DMS79 (cell line): ENCODE measurements at regions not wholly inside any gene's neighbourhood (a gene's known extent, or its start where the extent isn't known, plus 50 kb on each side); places are given as distances from the start of the nearest gene placed in this dataset.
"Not testable (repeated sequence)": the region's sequence is repeated elsewhere in the genome, so short reads cannot be mapped to it uniquely, and the experiment has no call there.

Source experiments
- DNase-seq: peaks from one replicate; lab custom pipeline; 2025; lab: John Stamatoyannopoulos, UW

- DNase-seq = no peak
Observed at GRCh38 chr11:71182791-71183677, 69.3 kb downstream of the SHANK2 start.

GRCh38 chr11:71181566-71181965, 70.8 kb downstream of the SHANK2 start:
- no peak for DNase-seq

- no peak for DNase-seq
Observed at GRCh38 chr11:71180694-71181470, 71.5 kb downstream of the SHANK2 start.

DNA sequence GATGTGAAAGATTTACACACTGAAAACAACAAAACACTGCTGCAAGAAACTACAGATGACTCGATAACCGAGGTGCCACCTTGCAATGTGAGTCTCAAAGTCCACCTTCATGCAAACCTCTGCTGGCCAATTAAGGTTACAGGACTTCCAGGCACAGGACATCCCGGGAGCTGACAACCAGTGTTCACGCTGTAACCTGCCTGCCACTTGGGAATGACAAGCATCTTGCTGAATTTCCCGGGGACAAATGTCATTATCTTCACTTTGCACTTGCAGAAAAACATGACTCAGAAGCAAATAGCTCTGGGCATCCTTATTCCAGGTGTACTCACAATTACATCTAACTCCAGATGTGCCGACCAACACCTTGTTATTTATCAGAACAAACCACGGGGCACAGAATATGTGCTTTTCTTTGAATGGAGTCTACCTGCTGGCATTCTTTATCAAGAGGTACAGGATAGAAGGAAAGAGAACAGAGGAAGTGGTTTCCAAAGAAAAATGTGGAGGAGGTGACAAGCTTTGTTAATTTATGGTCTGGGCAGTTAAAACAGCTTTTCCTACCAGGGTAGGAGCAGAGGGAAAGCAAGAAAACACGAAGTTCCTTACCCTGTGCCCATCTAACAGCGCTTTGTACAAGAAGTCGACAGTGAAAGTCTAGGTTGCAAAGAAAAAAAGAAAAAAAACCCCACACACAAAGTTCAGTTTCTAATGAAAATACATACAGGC, 72.3 kb downstream of the SHANK2 start:
- DNase-seq = no peak

GRCh38 chr11:71178076-71178475, 74.3 kb downstream of the SHANK2 start:
- DNase-seq = no peak

- no peak for DNase-seq
Observed at GRCh38 chr11:71176812-71177211, 75.6 kb downstream of the SHANK2 start.

GRCh38 chr11:71173709-71174108, 78.7 kb downstream of the SHANK2 start:
- no peak for DNase-seq

- no peak for DNase-seq
Observed at GRCh38 chr11:71172680-71173079, 79.7 kb downstream of the SHANK2 start.

- no peak for DNase-seq
Observed at GRCh38 chr11:71171576-71171975, 80.8 kb downstream of the SHANK2 start.

DNA sequence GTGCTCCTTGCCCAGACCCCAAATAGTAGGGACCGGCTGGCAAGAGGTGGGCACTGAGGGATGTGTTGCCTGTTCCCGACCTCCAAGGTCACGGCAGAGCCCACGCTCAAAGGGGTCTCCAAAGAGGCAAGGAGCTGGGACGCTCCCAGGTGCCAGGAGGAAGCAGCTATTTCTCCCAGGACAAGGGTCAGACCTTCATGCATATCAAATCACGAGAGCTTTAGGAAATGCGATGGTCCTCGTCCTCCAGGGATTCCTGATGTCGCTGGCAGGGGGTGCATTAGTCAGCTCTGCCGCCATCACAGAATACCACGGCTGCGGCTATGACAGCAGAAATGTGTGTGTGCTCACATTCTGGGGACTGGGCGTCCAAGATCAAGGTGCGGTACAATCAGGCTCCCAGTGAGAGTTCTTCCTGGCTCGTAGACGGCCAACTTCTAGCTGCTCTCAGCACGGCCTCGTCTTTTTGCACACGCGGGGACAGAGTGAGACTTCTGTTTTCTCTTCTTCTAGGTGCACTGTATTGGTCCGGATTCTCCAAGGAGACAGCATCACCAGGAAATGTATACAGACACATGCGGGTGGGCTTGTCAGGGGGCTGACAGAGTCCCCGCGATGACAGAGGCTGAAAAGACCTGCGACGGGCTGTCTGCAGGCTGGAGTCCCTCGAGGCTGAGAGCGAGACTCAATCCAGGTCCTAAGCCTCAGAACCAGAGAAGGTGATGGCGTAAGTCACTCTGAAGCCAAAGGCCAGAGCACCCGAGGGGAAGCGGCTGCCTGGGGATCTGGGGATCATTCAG, 81.6 kb downstream of the SHANK2 start:
- no peak for DNase-seq

DNA sequence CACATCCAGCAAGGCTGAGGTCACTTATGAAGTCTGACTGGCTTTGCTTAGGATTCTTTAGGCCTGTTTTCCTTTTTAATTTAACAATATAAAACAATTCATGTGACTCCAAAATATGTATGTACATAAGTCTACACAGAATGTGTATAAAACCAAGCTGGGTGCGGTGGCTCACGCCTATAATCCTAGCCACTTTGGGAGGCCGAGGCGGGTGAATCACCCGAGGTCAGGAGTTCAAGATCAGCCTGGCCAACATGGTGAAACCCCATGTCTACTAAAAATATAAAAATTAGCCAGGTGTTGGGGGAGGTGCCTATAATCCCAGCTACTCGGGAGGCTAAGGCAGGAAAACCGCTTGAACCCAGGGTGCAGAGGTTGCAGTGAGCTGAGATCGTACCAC, 83.1 kb downstream of the SHANK2 start:
- DNase-seq = no peak

DNA sequence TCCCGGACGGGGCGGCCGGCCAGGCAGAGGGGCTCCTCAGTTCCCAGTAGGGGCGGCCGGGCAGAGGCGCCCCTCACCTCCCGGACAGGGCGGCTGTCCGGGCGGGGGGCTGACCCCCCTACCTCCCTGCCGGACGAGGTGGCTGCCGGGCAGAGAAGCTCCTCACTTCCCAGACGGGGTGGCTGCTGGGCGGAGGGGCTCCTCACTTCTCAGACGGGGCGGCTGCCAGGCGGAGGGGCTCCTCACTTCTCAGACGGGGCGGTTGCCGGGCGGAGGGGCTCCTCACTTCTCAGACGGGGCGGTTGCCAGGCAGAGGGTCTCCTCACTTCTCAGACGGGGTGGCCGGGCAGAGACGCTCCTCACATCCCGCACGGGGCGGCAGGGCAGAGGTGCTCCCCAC, 84.6 kb downstream of the SHANK2 start:
- DNase-seq = not testable (repeated sequence)

GRCh38 chr11:71165771-71166170, 86.6 kb downstream of the SHANK2 start:
- DNase-seq = no peak

DNA sequence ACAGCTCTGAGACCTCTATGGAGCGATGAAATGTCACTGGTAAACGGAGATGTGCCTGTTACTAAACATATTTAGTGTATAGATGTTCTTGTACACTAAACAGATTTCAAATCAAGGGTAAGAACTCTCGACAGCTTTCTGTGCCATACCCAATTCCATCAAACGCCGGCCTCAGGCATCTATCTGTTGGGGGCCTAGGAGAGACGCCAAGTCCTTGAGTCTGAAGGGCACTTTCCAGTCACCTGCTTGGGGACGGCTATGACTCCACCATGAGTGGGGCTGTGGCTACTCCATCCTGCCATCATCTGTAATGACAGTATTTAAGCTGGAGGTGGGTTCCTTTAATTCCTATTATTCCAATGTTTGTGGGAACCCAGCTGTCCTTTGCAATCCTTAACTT, 87.8 kb downstream of the SHANK2 start:
- peak; percentile 43 for DNase-seq

- no peak for DNase-seq
Observed at GRCh38 chr11:71164186-71164585, 88.2 kb downstream of the SHANK2 start.

- no peak for DNase-seq
Observed at GRCh38 chr11:71163371-71163770, 89.0 kb downstream of the SHANK2 start.

- no peak for DNase-seq
Observed at GRCh38 chr11:71158936-71159335, 93.4 kb downstream of the SHANK2 start.

- not testable (repeated sequence) for DNase-seq
Observed at GRCh38 chr11:71157676-71158075, 94.7 kb downstream of the SHANK2 start.

DNA sequence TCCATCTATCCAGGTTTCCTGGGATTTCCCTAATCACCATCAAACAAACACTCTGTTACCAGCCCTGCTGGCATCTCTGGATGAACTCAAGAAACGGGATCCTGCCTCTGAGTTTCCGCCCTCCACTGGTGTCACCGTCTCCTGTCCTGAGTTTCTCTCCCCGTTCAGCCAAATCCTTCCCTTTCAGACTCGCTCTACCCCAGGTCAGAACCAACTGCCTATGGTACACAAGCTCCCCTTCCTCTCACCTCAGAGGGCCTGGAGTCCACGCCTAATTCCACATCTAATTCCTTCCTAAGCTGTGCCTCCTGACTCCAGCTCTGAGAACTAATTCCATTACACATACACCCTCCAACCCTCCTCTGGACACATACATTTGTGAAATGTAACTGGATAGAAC, 96.1 kb downstream of the SHANK2 start:
- no peak for DNase-seq

DNA sequence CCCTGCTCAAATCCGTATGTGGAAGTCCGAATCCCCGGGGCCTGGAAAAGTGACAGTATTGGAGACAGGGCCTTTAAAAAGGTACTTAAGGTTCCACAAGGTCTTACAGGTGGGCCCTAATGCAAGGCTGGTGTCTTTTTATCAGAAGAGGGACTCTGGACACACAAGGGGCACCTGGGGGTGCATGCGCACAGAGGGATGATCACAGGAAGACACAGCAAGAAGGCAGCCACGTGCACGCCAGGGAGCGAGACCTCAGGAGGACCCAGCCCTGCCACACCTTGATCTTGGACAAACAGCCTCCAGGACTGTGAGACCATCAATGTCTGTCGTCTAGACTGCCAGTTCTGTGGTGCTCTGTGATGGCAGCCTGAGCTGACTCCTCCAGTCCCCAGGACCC, 96.5 kb downstream of the SHANK2 start:
- no peak for DNase-seq

- no peak for DNase-seq
Observed at GRCh38 chr11:71154261-71154805, 98.0 kb downstream of the SHANK2 start.
